SU-DHL-6 (cell line): ENCODE measurements at regions not wholly inside any gene's neighbourhood (a gene's known extent, or its start where the extent isn't known, plus 50 kb on each side); places are given as distances from the start of the nearest gene placed in this dataset.

Experiments
- EZH2phosphoT487 ChIP-seq: fragments of 200-600 bp; sonication (generic), shearing (Covaris generic); conservative IDR thresholded peaks from 2 replicates; pipeline ENCODE4 v1.6.1; 2018; ENCODE audit warnings: mild to moderate bottlenecking, antibody characterized with exemption, low read length, moderate library complexity, mixed read lengths
- TF ChIP-seq, protein P1 (sequence below): fragments of 200-600 bp; sonication (generic); IDR thresholded peaks from one replicate; pipeline ENCODE4 v1.5.1; 2017; ENCODE audit warnings: antibody characterized with exemption, mild to moderate bottlenecking, low read length, moderate library complexity; ENCODE audit not compliant: insufficient read depth, poor library complexity, severe bottlenecking

GRCh38 chr3:74066456-74066855, 441.7 kb upstream of the PDZRN3 start:
- TF ChIP-seq EZH2phosphoT487, result no peak
- TF ChIP-seq, protein P1, sequence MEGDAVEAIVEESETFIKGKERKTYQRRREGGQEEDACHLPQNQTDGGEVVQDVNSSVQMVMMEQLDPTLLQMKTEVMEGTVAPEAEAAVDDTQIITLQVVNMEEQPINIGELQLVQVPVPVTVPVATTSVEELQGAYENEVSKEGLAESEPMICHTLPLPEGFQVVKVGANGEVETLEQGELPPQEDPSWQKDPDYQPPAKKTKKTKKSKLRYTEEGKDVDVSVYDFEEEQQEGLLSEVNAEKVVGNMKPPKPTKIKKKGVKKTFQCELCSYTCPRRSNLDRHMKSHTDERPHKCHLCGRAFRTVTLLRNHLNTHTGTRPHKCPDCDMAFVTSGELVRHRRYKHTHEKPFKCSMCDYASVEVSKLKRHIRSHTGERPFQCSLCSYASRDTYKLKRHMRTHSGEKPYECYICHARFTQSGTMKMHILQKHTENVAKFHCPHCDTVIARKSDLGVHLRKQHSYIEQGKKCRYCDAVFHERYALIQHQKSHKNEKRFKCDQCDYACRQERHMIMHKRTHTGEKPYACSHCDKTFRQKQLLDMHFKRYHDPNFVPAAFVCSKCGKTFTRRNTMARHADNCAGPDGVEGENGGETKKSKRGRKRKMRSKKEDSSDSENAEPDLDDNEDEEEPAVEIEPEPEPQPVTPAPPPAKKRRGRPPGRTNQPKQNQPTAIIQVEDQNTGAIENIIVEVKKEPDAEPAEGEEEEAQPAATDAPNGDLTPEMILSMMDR, result no peak
